ENCODE measurements at regions not wholly inside any gene's neighbourhood (a gene's known extent, or its start where the extent isn't known, plus 50 kb on each side); places are given as distances from the start of the nearest gene placed in this dataset.

DNA sequence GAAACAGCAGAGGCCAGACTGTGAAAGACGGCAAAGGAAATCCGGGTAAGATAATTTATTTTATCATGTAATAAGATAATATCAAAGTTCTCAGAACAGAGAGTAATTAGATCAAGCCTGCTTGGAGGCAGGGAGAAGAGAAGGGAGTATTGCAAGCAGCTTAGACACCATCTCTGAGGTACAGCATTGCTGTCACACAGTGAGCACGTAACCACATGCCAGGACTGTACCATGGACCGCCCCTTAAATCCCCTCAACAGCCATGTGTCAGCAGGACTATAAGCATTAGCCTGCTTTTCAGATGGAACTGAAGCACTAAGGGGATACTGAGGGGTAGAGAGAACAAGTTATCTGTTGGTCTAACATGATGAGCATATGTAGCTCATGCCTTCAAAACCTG lies 141.5 kb downstream of the C6orf118 start:
- H3K9me3 ChIP-seq, result no peaks in the 10 kb centered on the region
- ATAC-seq, result no peak
- H3K27ac ChIP-seq, result no peak overlapping the region
- H3K4me3 ChIP-seq, result no peak overlapping the region
- intact Hi-C loops (cut with DNase I), result no loop called here
- H3K4me1 ChIP-seq, result no peaks in the 10 kb centered on the region
- TF ChIP-seq POLR2A (IDR thresholded peaks at IDR 0.05) (no peak), CTCF (IDR thresholded peaks at IDR 0.05) (no peak)
- DNase-seq, result no peak
- no peaks in the 10 kb centered on the region for H3K36me3 ChIP-seq
- no peaks in the 10 kb centered on the region for H3K27me3 ChIP-seq
- WGBS (ENCODE audit: insufficient coverage, low coverage, low lambda C conversion rate, missing lambda C conversion rate), result 59% methylated on average over 4 of the region's 4 CpGs

DNA sequence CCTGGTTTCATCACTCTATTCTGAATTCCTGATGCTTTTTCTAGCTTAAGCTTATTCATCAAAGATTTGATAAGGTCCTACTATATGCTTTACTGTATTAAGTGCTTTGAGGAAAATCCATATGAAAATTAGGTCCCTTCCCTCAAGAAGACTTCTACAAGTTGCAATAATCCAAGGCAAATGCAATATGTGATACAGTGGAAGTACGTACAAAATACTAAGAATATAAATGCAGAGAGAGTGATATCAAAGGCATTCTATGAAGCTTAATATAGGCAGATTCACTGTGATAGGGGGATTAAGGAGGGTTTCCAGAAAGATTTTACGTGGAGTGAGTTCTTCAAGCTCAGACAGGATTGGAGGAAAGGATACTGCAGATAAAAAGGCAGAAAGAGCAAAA lies 142.1 kb downstream of the C6orf118 start:
- Histone ChIP-seq H3K4me1 (no peaks in the 10 kb centered on the region), H3K4me3 (no peak overlapping the region), H3K27me3 (no peaks in the 10 kb centered on the region), H3K27ac (no peak overlapping the region), H3K9me3 (no peaks in the 10 kb centered on the region), H3K36me3 (no peaks in the 10 kb centered on the region)
- TF ChIP-seq POLR2A (IDR thresholded peaks at IDR 0.05) (no peak), CTCF (IDR thresholded peaks at IDR 0.05) (no peak)
- ATAC-seq, result no peak
- WGBS (ENCODE audit: insufficient coverage, low coverage, low lambda C conversion rate, missing lambda C conversion rate), result 39% methylated on average over 2 of the region's 2 CpGs
- DNase-seq, result no peak
- intact Hi-C loops (cut with DNase I), result no loop called here

- no peak overlapping the region for H3K27ac ChIP-seq
- ATAC-seq, result no peak
- TF ChIP-seq POLR2A (IDR thresholded peaks at IDR 0.05), result no peak
- no peak for TF ChIP-seq CTCF (IDR thresholded peaks at IDR 0.05)
Measured at GRCh38 chr6:165163519-165163918, 145.9 kb downstream of the C6orf118 start.

DNA sequence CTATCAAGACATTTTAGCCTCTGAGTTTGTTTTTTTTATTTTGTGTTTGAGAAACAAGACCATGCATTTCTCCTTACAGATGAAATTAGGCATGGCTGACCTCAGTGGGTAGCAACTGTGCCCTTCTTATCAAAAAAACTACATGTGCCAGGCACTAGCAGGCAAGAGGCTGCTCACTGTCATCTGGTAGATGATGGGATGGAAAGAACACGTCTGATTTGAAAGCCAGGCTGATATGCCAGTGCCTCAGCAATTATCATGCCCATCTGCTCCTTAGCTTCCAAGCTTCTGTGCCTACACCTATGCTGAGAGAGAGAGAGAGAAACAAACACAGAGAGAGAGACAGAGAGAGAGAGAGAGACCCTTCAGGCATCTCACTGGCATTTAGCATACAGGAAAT lies 149.9 kb downstream of the C6orf118 start:
- no peaks in the 10 kb centered on the region for H3K27me3 ChIP-seq
- TF ChIP-seq CTCF (IDR thresholded peaks at IDR 0.05) (no peak), POLR2A (IDR thresholded peaks at IDR 0.05) (no peak)
- no peaks in the 10 kb centered on the region for H3K4me1 ChIP-seq
- no peak overlapping the region for H3K27ac ChIP-seq
- no peak overlapping the region for H3K4me3 ChIP-seq
- ATAC-seq (no peak), DNase-seq (no peak)
- H3K36me3 ChIP-seq, result no peaks in the 10 kb centered on the region
- intact Hi-C loops (cut with DNase I), result no loop called here
- WGBS (ENCODE audit: insufficient coverage, low coverage, low lambda C conversion rate, missing lambda C conversion rate), result 33% methylated on average over 1 of the region's 1 CpG
- no peaks in the 10 kb centered on the region for H3K9me3 ChIP-seq

More at GRCh38 chr6:165163519-165163918, 145.9 kb downstream of the C6orf118 start:
- Histone ChIP-seq H3K4me3 (no peak overlapping the region), H3K4me1 (no peaks in the 10 kb centered on the region), H3K27me3 (no peaks in the 10 kb centered on the region), H3K9me3 (no peaks in the 10 kb centered on the region), H3K36me3 (no peaks in the 10 kb centered on the region)
- intact Hi-C loops (cut with DNase I), result no loop called here
- no peak for DNase-seq
- no CpG with 5 or more reads among the region's 1 CpG for WGBS (ENCODE audit: insufficient coverage, low coverage, low lambda C conversion rate, missing lambda C conversion rate)

DNA sequence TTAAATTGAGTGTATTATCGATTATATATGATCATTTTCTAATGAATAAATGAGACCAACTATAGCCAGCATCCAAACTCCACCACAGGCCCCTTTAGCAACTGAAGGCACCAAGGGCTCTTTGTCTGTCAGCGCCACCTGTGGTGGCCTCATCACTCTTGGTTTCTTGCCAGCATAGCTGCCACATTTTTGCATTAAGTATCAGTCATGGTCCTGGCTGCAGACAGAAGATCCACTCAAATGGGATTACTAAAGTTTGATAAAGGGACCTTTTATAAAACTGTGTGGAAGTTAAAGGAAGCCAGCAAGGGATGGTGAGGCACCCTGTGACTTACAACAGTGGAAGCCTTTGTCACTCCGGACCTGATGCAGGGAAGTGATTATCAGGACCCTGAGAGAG lies 162.9 kb downstream of the C6orf118 start:
- no peak for DNase-seq
- no peak for TF ChIP-seq CTCF (IDR thresholded peaks at IDR 0.05)
- no peak for TF ChIP-seq POLR2A (IDR thresholded peaks at IDR 0.05)
- 33% methylated on average over 1 of the region's 3 CpGs for WGBS (ENCODE audit: insufficient coverage, low coverage, low lambda C conversion rate, missing lambda C conversion rate)
- Histone ChIP-seq H3K4me3 (no peak overlapping the region), H3K4me1 (no peaks in the 10 kb centered on the region), H3K36me3 (no peaks in the 10 kb centered on the region), H3K27me3 (no peaks in the 10 kb centered on the region), H3K9me3 (no peaks in the 10 kb centered on the region), H3K27ac (no peak overlapping the region)
- ATAC-seq, result no peak
- intact Hi-C loops (cut with DNase I), result no loop called here
